Testis (tissue), 2 donors: ENCODE measurements at regions not wholly inside any gene's neighbourhood (a gene's known extent, or its start where the extent isn't known, plus 50 kb on each side); places are given as distances from the start of the nearest gene placed in this dataset.
A peak's percentile ranks its signal among the peaks of the same experiment; 100 is the strongest.

Experiments used
- DNase-seq: peaks from one replicate; pipeline ENCODE4 v3.0.0-alpha.2; 2019
- H3K27ac ChIP-seq, 2 donors: fragments of 200-600 bp; sonication (generic); one replicate each; pipeline ENCODE4 v1.5.1; 2019
- H3K27me3 ChIP-seq: fragments of 200-600 bp; sonication (generic); one replicate; pipeline ENCODE4 v1.5.1; 2019
- H3K36me3 ChIP-seq: fragments of 200-600 bp; sonication (generic); one replicate; pipeline ENCODE4 v1.5.1; 2017; ENCODE audit warnings: low read depth; ENCODE audit errors: missing control alignments
- H3K4me1 ChIP-seq: fragments of 200-600 bp; sonication (generic); one replicate; pipeline ENCODE4 v1.5.1; 2019
- H3K4me3 ChIP-seq, 2 donors: fragments of 200-600 bp; sonication (generic); one replicate each; pipeline ENCODE4 v1.5.1; 2017 to 2019
- H3K9me3 ChIP-seq: fragments of 200-600 bp; sonication (generic); one replicate; pipeline ENCODE4 v1.5.1; 2017
- CTCF ChIP-seq, 3 experiments: fragments of 450-650 bp in 2 of 3; fragments of 200-600 bp in 1 of 3; sonication (generic) in 1 of 3; IDR thresholded peaks; one replicate each; pipeline ENCODE4 v1.5.1; 2016 to 2019; ENCODE audit warnings: antibody characterized with exemption in 3 of 3, mild to moderate bottlenecking in 2 of 3, moderate library complexity in 1 of 3
- POLR2A ChIP-seq: fragments of 450-650 bp; IDR thresholded peaks from one replicate; pipeline ENCODE4 v1.6.1; 2017; ENCODE audit warnings: antibody characterized with exemption, mild to moderate bottlenecking, moderate library complexity
- WGBS, 2 donors: methylation state at CpG; one replicate each; pipeline ENCODE4 v1.1.5; 2018; 5-methylcytosine and 5-hydroxymethylcytosine counted together
- intact Hi-C: fragments of 100-400 bp; cut with DNase I; formaldehyde crosslinking; loops from one replicate; pipeline ENCODE4 v1.15.1; 2023; ENCODE audit warnings: low total_unique reads

DNA sequence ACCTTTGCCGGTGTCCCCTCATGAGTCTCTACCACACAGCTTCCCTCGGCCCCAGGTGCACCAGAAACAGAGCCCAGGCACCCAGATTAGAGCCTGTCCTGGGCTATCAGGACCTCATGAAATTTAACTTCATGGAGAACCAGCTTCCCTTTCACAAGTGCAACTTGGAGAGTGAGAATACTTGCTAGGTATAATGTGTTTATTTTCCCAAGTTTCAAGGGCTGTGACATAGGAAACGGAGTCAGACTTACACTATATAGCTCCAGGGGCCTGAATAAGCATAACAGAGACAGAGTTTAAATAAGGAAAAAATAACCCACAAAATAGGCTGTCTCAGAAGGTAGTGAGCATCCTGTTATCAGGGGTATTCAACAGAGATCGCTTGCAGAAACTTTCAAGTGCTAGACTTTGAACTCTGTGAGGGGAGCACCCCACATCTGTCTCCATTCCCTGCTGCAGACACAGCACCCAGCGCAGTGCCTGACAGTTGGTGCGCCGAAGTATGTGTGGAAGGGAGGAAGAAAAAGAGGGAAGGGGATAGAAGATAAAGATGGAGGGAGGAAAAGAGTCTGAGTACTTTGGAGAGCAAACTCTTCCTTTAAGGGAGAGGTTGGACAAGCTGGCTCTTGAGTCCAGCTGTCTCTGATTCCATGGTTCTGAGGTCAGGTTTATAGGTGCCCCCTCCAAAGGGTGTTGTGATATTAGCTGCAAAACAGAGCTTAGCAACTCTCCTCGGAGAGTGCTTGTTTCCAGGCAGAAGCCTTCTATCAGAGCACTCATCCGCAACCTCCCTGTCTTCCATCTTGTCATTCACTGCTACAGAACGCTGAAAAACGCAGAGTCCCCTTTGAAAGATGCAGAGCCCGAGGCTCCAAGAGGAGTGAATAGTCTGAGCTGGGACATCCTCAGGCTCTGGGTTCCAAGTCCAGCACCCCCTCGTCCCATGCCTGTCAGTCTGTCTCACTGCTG, 84.8 kb downstream of the CPN2 start:
- TF ChIP-seq CTCF (IDR thresholded peaks at IDR 0.05): no peak
- TF ChIP-seq POLR2A: no peak
- Histone ChIP-seq H3K9me3 (no peaks in the 10 kb centered on the region), H3K27me3 (no peaks in the 10 kb centered on the region), H3K36me3 (no peaks in the 10 kb centered on the region), H3K27ac (no peak overlapping the region), H3K4me1 (peaks cover 23% of the 10 kb centered on the region), H3K4me3 (no peak overlapping the region)
- WGBS, 2 donors: 74 to 76% methylated on average over 13 of the region's 13 CpGs
- intact Hi-C loops: no loop called here
- no peak for DNase-seq

DNA sequence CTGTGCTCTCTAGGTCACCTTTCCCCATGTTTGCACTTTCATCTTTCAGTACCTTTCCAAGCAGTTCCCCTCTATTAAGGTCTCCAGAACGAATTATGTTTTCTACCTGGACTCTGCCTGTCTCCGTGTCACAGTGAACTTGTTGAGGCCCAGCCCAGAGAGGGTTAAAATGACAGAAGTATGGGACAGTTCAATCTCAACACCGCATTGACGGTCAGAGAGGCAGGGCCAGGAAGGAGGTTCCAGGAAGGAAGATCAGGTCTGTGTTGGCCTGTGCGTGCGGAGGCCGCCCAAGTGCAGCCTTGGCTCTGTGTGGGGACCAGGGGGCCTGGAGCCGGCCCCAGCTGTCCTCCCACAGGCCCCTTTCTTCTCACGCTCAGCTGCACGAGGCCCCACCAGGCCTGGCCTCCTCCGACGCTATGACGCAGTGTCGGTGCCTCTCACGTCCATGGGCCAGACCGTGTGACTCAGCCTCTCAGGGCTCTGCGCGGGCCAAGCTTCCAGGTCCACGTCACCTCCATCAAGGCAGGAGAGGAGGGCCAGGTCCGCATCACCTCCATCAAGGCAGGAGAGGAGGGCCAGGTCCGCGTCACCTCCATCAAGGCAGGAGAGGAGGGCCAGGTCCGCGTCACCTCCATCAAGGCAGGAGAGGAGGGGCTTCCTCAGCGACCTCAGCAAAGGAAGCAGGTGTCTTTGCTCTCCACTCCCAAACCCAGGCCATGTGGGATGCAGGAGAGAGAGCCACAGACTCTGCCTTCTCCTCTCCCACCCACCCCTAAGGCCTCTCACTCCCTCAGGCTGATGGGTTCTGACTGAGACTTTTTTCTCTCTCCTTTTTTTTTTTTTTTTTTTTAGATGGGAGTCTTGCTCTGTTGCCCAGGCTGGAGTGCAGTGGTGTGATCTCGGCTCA, 83.1 kb downstream of the CPN2 start:
- H3K27ac ChIP-seq: no peak overlapping the region
- no peak overlapping the region for H3K4me3 ChIP-seq
- H3K4me1 ChIP-seq: peaks cover 39% of the 10 kb centered on the region
- WGBS, 2 donors: 77 to 85% methylated on average over 20 to 26 of the region's 26 CpGs
- DNase-seq: no peak
- TF ChIP-seq CTCF (IDR thresholded peaks at IDR 0.05) (no peak), POLR2A (no peak)
- intact Hi-C loops: no loop called here
- no peaks in the 10 kb centered on the region for H3K36me3 ChIP-seq
- no peaks in the 10 kb centered on the region for H3K9me3 ChIP-seq
- no peaks in the 10 kb centered on the region for H3K27me3 ChIP-seq

DNA sequence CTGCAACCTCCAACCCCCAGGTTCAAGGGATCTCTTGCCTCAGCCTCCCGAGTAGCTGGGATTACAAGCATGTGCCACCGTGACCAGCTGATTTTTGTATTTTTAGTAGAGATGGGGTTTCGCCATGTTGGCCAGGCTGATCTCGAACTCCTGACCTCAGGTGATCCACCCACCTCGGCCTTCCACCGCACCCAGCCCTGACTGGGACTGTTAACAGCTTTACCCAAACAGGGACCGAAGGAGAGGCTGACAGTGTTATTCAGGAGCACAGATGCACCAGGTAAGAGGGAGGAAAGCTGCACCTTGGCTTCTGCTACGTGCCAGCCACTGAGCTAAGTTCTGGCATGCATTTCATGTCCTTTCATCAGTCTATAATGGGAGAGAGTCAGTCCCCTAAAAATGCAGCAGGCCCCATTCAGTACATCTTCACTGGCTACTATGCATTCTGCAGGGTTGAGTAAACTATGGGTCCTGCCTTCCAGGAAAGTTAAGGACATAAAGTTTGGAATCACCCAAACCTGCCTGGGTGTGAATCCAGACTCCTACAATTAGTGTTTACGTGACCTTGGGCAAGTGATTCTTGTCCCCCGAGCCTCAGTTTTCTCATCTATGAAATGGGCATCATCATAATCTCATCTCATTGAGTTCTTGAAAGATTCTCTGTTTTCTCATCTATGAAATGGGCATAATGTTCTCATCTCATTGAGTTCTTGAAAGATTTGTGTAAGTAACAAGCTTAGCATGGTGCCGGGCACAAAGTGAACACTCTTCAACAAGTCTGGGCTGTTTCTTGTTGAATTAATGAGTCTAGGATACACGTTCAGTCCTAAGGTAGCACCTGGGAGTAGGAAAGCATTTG, 82.2 kb downstream of the CPN2 start:
- intact Hi-C loops: no loop called here
- WGBS, 2 donors: 86 to 89% methylated on average over 11 to 12 of the region's 12 CpGs
- Histone ChIP-seq H3K27me3 (no peaks in the 10 kb centered on the region), H3K27ac (peak overlapping the region in 1 of 2 donors; percentile 64), H3K4me3 (peak overlapping the region in 1 of 2 donors; percentile 37), H3K36me3 (no peaks in the 10 kb centered on the region), H3K4me1 (peaks cover 41% of the 10 kb centered on the region), H3K9me3 (no peaks in the 10 kb centered on the region)
- TF ChIP-seq POLR2A (no peak), CTCF (IDR thresholded peaks at IDR 0.05) (no peak)
- no peak for DNase-seq

DNA sequence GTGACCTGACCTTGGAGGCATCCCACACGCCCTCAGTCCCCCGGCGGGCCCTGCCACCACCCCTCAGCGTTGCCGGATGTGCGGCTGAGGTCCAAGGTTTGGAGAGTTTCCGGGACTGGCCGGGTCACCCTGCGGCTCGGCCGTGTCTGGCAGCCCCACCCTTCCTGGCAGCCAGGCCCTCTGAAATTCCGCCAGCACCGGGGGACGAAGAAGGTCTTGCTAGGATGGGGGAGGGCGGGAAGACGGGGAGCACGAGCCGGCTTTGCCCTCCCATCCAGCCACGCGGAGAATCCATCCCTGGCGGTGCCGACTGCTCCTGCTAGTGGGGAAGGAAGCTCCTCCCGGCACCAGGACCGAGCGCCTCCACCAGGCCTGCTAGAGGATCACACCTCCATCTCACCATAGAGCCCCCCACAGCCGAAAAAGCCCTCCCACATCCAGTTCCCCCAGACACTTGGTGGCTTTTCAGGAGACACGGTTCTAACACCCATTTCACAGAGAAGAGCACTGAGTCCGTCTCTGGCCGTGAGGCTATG, 81.5 kb downstream of the CPN2 start:
- Histone ChIP-seq H3K9me3 (no peaks in the 10 kb centered on the region), H3K27me3 (no peaks in the 10 kb centered on the region), H3K36me3 (no peaks in the 10 kb centered on the region), H3K27ac (peak overlapping the region; percentile 64 to 74), H3K4me1 (peaks cover 41% of the 10 kb centered on the region), H3K4me3 (peak overlapping the region in 1 of 2 donors; percentile 37)
- intact Hi-C loops: loop anchor here (5.0 to 10.0 kb wide), 2 partner anchors 132 to 265 kb away; partner anchors contain the start of gene HES1
- 6 to 38% methylated on average over 3 to 29 of the region's 29 CpGs for WGBS, 2 donors
- DNase-seq: peak; percentile 91
- peak; percentile 50 to 57 (median 51) for TF ChIP-seq CTCF (IDR thresholded peaks at IDR 0.05)
- no peak for TF ChIP-seq POLR2A
